SK-N-MC (cell line): ENCODE measurements at regions not wholly inside any gene's neighbourhood (a gene's known extent, or its start where the extent isn't known, plus 50 kb on each side); places are given as distances from the start of the nearest gene placed in this dataset.
"Not testable (repeated sequence)": the region's sequence is repeated elsewhere in the genome, so short reads cannot be mapped to it uniquely, and the experiment has no call there.

ENCODE experiments used
- DNase-seq: peaks from one replicate; pipeline ENCODE4 v3.0.0-alpha.2; 2011; ENCODE audit warnings: low read depth, low spot score
- H3K27ac ChIP-seq: fragments of 200-600 bp; sonication (generic); 2 replicates; pipeline ENCODE4 v1.5.1; 2016; ENCODE audit warnings: mixed run types
- H3K36me3 ChIP-seq: fragments of 200-600 bp; sonication (generic); 2 replicates; pipeline ENCODE4 v1.6.1; 2017; ENCODE audit warnings: antibody characterized with exemption, low read length, mixed read lengths; ENCODE audit not compliant: insufficient read depth
- H3K4me3 ChIP-seq: fragments of 200-600 bp; sonication (generic); 2 replicates; pipeline ENCODE4 v1.5.1; 2016
- H3K9ac ChIP-seq: fragments of 200-600 bp; sonication (generic); 2 replicates; pipeline ENCODE4 v1.8.0; 2017; ENCODE audit warnings: mixed run types, mixed read lengths; ENCODE audit not compliant: insufficient read length
- H3K9me3 ChIP-seq: fragments of 200-600 bp; sonication (generic); 2 replicates; pipeline ENCODE4 v1.6.1; 2017; ENCODE audit warnings: low read depth, mild to moderate bottlenecking, antibody characterized with exemption, low read length, moderate library complexity, mixed read lengths
- EZH2 ChIP-seq: fragments of 200-600 bp; sonication (generic); IDR thresholded peaks from one replicate; pipeline ENCODE4 v1.6.1; 2017; ENCODE audit warnings: antibody characterized with exemption
- FOXP2 ChIP-seq: optimal IDR thresholded peaks from 2 replicates; pipeline ENCODE3; 2011; ENCODE audit warnings: mild to moderate bottlenecking, moderate library complexity; ENCODE audit not compliant: insufficient read depth; ENCODE audit errors: extremely low read length, control extremely low read depth
- POLR2AphosphoS5 ChIP-seq: IDR thresholded peaks from 2 replicates; pipeline ENCODE4 v1.6.1; 2012; ENCODE audit warnings: mild to moderate bottlenecking, low read depth, low read length, borderline replicate concordance

DNA sequence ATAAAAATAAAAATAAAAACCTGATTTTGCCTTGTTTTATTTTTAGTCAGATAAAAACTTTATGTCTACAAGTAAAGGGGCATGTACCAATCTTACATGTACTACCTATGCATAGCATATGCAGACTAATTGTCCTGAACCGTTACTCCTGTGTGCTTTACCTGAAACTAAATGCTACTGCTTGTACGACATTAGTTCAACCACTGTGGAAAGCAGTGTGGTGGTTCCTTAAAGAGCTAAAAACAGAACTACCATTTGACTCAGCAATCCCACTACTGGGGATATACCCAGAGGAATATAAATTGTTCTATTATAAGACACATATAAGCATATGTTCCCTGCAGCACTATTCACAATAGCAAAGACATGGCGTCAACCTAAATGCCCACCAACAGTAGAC lies 426.0 kb upstream of the PMFBP1 start:
- no peak overlapping the region for H3K4me3 ChIP-seq
- no peak overlapping the region for H3K27ac ChIP-seq
- TF ChIP-seq EZH2 (no peak), POLR2AphosphoS5 (no peak), FOXP2 (no peak)
- H3K36me3 ChIP-seq, result no peaks in the 10 kb centered on the region
- DNase-seq, result no peak
- no peak overlapping the region for H3K9ac ChIP-seq
- H3K9me3 ChIP-seq, result no peaks in the 10 kb centered on the region

DNA sequence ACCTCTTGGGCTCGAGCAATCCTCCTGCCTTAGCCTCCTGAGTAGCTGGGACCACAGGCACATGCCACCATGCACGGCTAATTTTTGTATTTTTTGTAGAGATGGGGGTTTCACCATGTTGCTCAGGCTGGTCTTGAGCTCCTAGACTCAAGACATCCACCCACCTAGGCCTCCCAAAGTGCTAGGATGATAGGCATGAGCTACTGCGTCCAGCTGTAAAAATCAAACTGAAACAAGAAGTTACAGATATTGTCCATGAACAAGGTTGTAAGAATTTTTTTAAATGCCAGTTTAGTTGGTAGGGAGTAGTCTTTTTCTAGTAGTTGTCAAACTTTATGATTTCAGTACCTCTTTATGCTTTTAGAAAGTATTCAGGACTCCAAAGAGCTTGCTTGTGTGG lies 424.4 kb upstream of the PMFBP1 start:
- H3K4me3 ChIP-seq, result no peak overlapping the region
- no peak overlapping the region for H3K9ac ChIP-seq
- TF ChIP-seq FOXP2, result no peak
- TF ChIP-seq POLR2AphosphoS5, result no peak
- TF ChIP-seq EZH2, result no peak
- no peak overlapping the region for H3K27ac ChIP-seq
- no peaks in the 10 kb centered on the region for H3K36me3 ChIP-seq
- no peaks in the 10 kb centered on the region for H3K9me3 ChIP-seq
- DNase-seq, result no peak

DNA sequence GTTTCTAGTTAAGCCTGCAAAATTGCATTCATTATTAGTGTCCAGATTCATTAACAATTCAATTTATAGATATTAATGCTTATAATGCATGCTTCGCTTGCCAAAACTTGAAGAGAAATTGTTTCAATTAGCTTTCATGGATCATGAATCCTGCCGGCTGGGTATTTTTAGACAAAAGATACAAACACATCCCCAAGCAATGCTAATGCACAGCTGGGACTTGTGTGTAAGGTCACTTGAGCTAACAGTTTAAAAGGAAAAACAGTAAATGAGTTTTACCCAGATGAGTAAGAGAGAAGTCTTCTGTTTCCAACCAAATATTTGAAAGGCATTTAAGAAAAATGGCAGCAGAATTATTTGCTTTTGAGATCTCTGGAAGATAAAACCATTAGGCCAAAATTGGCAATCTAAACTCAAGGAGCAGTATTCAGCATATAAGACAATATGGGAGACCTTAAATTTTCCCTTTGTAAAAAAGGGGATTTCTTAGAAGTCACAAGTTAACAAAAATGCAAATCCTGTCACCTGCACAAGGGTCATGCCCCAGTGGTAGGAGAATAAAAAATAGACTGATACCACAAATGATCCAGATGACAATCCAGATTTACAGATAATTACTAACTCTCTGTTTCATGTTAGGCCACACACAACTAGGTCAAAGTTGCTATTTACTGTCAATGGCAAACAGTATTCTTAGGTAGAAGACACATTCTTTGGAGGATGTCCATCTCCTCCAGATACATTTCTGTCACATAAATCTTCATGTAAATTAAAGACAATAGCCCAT lies 418.4 kb upstream of the PMFBP1 start:
- DNase-seq, result no peak
- H3K36me3 ChIP-seq, result no peaks in the 10 kb centered on the region

DNA sequence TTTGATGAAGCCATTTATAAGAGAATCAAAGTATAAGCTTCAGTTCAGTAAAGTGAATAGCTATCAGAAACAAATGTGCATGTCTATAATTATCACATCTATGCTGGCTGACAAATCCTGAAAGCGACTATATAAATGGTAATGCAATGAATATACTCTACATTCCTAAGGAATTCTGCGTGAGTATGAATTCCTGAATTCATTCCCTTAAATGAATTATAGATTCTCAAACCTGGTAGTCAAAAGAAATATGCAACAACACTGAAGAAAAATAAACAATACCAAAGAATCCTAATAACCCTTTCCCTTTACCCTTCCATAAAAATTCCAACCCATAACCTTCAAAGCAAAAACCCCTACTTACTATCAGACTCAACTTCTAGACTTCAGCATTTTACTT lies 416.6 kb upstream of the PMFBP1 start:
- H3K9ac ChIP-seq, result no peak overlapping the region
- no peak overlapping the region for H3K27ac ChIP-seq
- H3K36me3 ChIP-seq, result no peaks in the 10 kb centered on the region
- no peak for DNase-seq
- no peaks in the 10 kb centered on the region for H3K9me3 ChIP-seq
- TF ChIP-seq FOXP2 (no peak), POLR2AphosphoS5 (no peak), EZH2 (no peak)
- H3K4me3 ChIP-seq, result no peak overlapping the region

More for the DNA sequence above, 418.4 kb upstream of the PMFBP1 start:
- TF ChIP-seq POLR2AphosphoS5 (no peak), EZH2 (no peak), FOXP2 (no peak)
- H3K4me3 ChIP-seq, result peak overlapping the region; percentile 38; the same call in 1 of the 2 replicates
- H3K9ac ChIP-seq, result no peak overlapping the region
- H3K27ac ChIP-seq, result 0 out of 2 replicates have a peak overlapping the region, but pooled peaks have one; percentile 31
- H3K9me3 ChIP-seq, result no peaks in the 10 kb centered on the region

DNA sequence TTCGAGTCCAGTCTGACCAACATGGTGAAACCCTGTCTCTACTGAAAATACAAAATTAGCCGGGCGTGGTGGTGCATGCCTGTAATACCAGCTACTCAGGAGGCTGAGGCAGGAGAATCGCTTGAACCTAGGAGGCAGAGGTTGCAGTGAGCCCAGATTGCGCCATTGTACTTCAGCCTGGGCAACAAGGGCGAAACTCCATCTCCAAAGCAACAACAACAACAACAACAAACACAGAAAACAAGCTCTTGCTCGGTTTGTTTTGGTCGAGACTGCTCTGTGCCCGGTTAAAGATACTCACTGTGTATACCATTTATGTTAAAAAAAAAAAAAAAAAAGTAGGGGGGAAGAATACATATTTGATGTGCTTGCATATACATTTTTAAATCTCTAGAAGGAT lies 406.1 kb upstream of the PMFBP1 start:
- H3K9me3 ChIP-seq, DNase-seq, H3K4me3 ChIP-seq, H3K27ac ChIP-seq, H3K36me3 ChIP-seq, H3K9ac ChIP-seq: not testable (repeated sequence)

DNA sequence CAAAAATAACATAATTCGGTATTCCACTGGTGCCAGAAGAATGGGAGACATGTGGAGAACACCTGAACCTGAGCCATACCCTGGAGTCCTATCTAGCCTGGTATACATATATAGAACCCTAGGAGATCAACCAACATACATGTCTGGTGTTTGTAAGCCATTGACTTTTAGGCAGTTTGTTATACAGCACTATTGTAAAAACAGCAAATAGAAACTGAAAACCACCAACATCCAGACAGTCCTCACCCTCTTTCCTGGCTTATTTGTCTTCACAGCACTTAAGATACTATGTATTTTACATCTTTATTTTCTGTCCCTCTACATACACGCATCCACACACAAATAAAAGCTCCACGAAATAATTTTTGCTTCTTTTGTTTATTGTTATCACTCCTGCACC lies 404.2 kb upstream of the PMFBP1 start:
- no peaks in the 10 kb centered on the region for H3K9me3 ChIP-seq
- no peaks in the 10 kb centered on the region for H3K36me3 ChIP-seq
- H3K4me3 ChIP-seq, result no peak overlapping the region
- no peak for DNase-seq
- TF ChIP-seq POLR2AphosphoS5 (no peak), FOXP2 (no peak)
- H3K27ac ChIP-seq, result no peak overlapping the region
- no peak overlapping the region for H3K9ac ChIP-seq

DNA sequence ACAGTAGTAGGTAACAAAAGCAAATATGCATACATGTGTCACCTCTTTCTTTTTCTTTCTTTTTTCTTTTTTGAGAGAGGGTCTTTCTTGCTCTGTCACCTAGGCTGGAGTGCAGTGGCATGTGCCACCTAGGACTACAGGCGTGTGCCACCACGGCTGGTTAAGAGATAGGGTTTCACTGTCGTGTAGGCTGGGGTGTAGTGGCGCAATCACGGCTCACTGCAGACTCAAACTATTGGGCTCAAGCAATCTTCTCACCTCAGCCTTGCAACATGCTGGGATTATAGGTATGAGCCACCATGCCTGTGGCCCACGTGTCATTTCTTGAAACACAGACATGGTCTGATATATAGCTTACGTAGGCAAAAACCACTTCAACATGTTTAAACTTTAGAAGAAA lies 397.7 kb upstream of the PMFBP1 start:
- H3K4me3 ChIP-seq, result no peak overlapping the region
- H3K27ac ChIP-seq, result no peak overlapping the region
- TF ChIP-seq FOXP2 (no peak), POLR2AphosphoS5 (no peak), EZH2 (no peak)
- no peak overlapping the region for H3K9ac ChIP-seq
- H3K9me3 ChIP-seq, result no peaks in the 10 kb centered on the region
- DNase-seq, result no peak
- no peaks in the 10 kb centered on the region for H3K36me3 ChIP-seq

DNA sequence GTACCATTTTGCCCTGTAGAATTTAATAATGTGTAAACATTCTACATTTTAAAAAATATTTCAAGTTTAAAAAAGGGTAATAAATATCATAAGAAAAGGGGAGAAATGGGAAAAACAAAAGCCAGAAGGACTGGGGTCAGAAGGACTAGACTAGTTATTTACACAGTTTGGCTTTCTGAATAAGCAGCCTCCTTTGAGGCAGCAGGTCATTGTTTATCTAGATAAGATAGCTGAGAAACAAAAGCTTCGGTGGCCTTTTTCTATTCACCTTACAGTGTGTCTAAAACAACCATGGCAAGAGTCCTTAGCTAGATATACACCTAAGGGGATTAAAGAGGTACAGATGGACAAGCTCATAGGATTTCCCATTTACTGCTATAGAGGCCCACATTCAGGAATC lies 396.5 kb upstream of the PMFBP1 start:
- no peak overlapping the region for H3K27ac ChIP-seq
- H3K9ac ChIP-seq, result no peak overlapping the region
- H3K36me3 ChIP-seq, result no peaks in the 10 kb centered on the region
- TF ChIP-seq EZH2 (no peak), FOXP2 (no peak), POLR2AphosphoS5 (no peak)
- no peaks in the 10 kb centered on the region for H3K9me3 ChIP-seq
- DNase-seq, result no peak
- H3K4me3 ChIP-seq, result no peak overlapping the region

DNA sequence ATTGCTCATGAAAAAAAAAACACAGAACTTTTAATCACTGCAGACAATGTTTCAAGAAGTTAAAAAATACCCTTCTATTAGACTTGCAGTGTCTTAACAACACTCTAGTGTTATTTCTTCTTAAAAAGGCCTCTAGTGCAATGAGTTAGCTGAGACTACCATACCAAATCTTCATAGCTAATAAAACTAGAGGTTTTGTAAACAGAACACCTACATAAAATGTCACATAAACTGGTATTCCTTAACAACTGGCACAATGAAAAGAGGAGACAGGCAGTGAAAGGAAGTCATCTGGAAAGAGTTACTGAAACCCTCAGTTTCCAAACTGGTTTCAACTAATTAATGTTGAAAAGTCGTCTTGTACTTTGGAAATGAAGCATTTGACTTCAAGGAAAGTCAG lies 394.2 kb upstream of the PMFBP1 start:
- H3K4me3 ChIP-seq, result no peak overlapping the region
- no peak for TF ChIP-seq POLR2AphosphoS5
- no peak for TF ChIP-seq EZH2
- TF ChIP-seq FOXP2, result no peak
- no peaks in the 10 kb centered on the region for H3K36me3 ChIP-seq
- no peak overlapping the region for H3K9ac ChIP-seq
- no peak for DNase-seq
- H3K27ac ChIP-seq, result no peak overlapping the region
- no peaks in the 10 kb centered on the region for H3K9me3 ChIP-seq
